Smooth muscle cell (in vitro differentiated cells): ENCODE measurements at regions not wholly inside any gene's neighbourhood (a gene's known extent, or its start where the extent isn't known, plus 50 kb on each side); places are given as distances from the start of the nearest gene placed in this dataset.

Experiments
- DNase-seq: peaks from one replicate; lab custom pipeline; 2025; ENCODE audit not compliant: unreplicated experiment; lab: John Stamatoyannopoulos, UW
- H2AFZ ChIP-seq: fragments of 200-600 bp; sonication (generic); 2 replicates; pipeline ENCODE4 v1.6.0; 2016; ENCODE audit warnings: antibody characterized with exemption, low read depth, mild to moderate bottlenecking
- H3F3A ChIP-seq: fragments of 200-600 bp; sonication (generic); 2 replicates; pipeline ENCODE4 v1.6.0; 2017; ENCODE audit warnings: antibody characterized with exemption, low read depth
- H3K27ac ChIP-seq: fragments of 200-600 bp; sonication (generic); 2 replicates; pipeline ENCODE4 v1.5.1; 2016; ENCODE audit warnings: low read depth, mild to moderate bottlenecking
- H3K27me3 ChIP-seq: fragments of 200-600 bp; sonication (generic); 2 replicates; pipeline ENCODE4 v1.6.1; 2016; ENCODE audit warnings: low read depth, mild to moderate bottlenecking
- H3K36me3 ChIP-seq: fragments of 200-600 bp; sonication (generic); 2 replicates; pipeline ENCODE4 v1.5.1; 2016; ENCODE audit warnings: low read depth
- H3K4me1 ChIP-seq: fragments of 200-600 bp; sonication (generic); 2 replicates; pipeline ENCODE4 v1.5.1; 2016; ENCODE audit warnings: low read depth
- H3K4me2 ChIP-seq: fragments of 200-600 bp; sonication (generic); 2 replicates; pipeline ENCODE4 v1.6.0; 2016; ENCODE audit warnings: mild to moderate bottlenecking
- H3K4me3 ChIP-seq: fragments of 200-600 bp; sonication (generic); 2 replicates; pipeline ENCODE4 v1.5.1; 2016; ENCODE audit warnings: mild to moderate bottlenecking
- H3K79me2 ChIP-seq: fragments of 200-600 bp; sonication (generic); 2 replicates; pipeline ENCODE4 v1.6.0; 2016; ENCODE audit warnings: low read depth, mild to moderate bottlenecking
- H3K9ac ChIP-seq: fragments of 200-600 bp; sonication (generic); 2 replicates; pipeline ENCODE4 v1.6.0; 2016; ENCODE audit warnings: low read depth
- H3K9me3 ChIP-seq: fragments of 200-600 bp; sonication (generic); replicated peaks from 2 replicates; pipeline ENCODE4 v1.5.1; 2016; ENCODE audit warnings: low read depth
- H4K20me1 ChIP-seq: fragments of 200-600 bp; sonication (generic); 2 replicates; pipeline ENCODE4 v1.6.0; 2016; ENCODE audit warnings: low read depth
- WGBS: methylation state at CpG from one replicate; pipeline ENCODE4 v1.1.7; 2016; ENCODE audit warnings: low lambda C conversion rate; 5-methylcytosine and 5-hydroxymethylcytosine counted together
- TF ChIP-seq, protein P1 (sequence below): fragments of 200-600 bp; sonication (generic); IDR thresholded peaks from 2 replicates; pipeline ENCODE4 v1.5.1; 2017; ENCODE audit warnings: borderline replicate concordance, mild to moderate bottlenecking, antibody characterized with exemption; ENCODE audit not compliant: insufficient read depth, poor library complexity, severe bottlenecking

DNA sequence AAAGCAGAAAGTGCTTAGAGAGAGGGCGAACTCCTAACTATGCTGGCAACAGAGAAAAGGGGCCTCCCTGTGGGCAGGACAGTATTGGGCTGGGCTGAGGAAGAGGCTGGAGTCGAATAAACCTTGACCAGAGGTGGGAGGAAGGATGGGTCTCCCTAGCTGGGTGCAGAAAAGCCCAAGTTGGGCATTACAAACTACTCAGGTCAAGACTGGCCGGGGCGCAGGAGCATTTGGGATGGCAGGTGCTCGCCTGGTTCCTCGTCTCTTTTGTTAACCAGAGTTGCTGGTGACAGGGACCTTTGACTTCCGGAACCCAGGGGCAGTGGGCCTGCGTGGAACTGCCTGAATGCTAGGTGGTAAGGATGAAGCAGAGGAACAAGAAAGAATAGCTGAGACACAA is 80.3 kb upstream of the SHISAL1 start:
- H3K4me3 ChIP-seq = no peak overlapping the region
- H3K9ac ChIP-seq = no peak overlapping the region
- no peak overlapping the region for H2AFZ ChIP-seq
- 94% methylated on average over 8 of the region's 8 CpGs for WGBS
- H3K27me3 ChIP-seq = no peaks in the 10 kb centered on the region
- no peak overlapping the region for H3K4me2 ChIP-seq
- no peaks in the 10 kb centered on the region for H3K4me1 ChIP-seq
- H3K9me3 ChIP-seq = no peaks in the 10 kb centered on the region
- H3F3A ChIP-seq = no peaks in the 10 kb centered on the region
- no peaks in the 10 kb centered on the region for H3K36me3 ChIP-seq
- H3K27ac ChIP-seq = no peak overlapping the region
- DNase-seq = no peak
- H3K79me2 ChIP-seq = no peaks in the 10 kb centered on the region
- TF ChIP-seq, protein P1, sequence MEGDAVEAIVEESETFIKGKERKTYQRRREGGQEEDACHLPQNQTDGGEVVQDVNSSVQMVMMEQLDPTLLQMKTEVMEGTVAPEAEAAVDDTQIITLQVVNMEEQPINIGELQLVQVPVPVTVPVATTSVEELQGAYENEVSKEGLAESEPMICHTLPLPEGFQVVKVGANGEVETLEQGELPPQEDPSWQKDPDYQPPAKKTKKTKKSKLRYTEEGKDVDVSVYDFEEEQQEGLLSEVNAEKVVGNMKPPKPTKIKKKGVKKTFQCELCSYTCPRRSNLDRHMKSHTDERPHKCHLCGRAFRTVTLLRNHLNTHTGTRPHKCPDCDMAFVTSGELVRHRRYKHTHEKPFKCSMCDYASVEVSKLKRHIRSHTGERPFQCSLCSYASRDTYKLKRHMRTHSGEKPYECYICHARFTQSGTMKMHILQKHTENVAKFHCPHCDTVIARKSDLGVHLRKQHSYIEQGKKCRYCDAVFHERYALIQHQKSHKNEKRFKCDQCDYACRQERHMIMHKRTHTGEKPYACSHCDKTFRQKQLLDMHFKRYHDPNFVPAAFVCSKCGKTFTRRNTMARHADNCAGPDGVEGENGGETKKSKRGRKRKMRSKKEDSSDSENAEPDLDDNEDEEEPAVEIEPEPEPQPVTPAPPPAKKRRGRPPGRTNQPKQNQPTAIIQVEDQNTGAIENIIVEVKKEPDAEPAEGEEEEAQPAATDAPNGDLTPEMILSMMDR = no peak
- no peaks in the 10 kb centered on the region for H4K20me1 ChIP-seq

DNA sequence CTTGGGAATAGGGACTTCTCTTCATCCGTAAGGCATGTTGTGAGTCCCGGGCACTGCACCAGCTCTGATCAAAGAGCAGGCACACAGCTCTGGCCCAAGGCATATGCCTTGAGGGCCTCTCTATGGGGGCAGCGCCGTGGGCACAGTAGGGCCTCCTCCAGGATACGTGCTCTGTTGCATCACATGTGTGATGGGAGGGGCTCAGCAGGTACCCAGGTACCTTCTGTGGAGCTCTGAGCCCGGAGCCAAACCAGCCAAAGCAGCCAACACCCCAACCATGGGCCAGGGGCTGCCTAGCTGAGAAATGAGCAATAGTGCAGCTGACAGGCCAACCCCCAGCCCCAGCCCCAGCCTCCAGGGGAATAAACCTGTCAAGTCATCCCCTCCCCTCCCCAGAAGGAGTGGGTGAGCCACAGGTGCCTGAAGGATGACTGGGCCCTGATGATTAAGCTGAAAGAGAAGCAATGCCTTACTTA is 79.7 kb upstream of the SHISAL1 start:
- no peaks in the 10 kb centered on the region for H3K4me1 ChIP-seq
- H3K4me2 ChIP-seq = no peak overlapping the region
- peaks cover 2% of the 10 kb centered on the region for H3K27me3 ChIP-seq
- H3K36me3 ChIP-seq = no peaks in the 10 kb centered on the region
- no peak overlapping the region for H3K9ac ChIP-seq
- H2AFZ ChIP-seq = no peak overlapping the region
- no peaks in the 10 kb centered on the region for H3K79me2 ChIP-seq
- H3K27ac ChIP-seq = no peak overlapping the region
- no peaks in the 10 kb centered on the region for H3K9me3 ChIP-seq
- no peaks in the 10 kb centered on the region for H4K20me1 ChIP-seq
- no peak for DNase-seq
- TF ChIP-seq, protein P1 = no peak
- no peaks in the 10 kb centered on the region for H3F3A ChIP-seq
- WGBS = 83% methylated on average over 6 of the region's 6 CpGs
- no peak overlapping the region for H3K4me3 ChIP-seq

DNA sequence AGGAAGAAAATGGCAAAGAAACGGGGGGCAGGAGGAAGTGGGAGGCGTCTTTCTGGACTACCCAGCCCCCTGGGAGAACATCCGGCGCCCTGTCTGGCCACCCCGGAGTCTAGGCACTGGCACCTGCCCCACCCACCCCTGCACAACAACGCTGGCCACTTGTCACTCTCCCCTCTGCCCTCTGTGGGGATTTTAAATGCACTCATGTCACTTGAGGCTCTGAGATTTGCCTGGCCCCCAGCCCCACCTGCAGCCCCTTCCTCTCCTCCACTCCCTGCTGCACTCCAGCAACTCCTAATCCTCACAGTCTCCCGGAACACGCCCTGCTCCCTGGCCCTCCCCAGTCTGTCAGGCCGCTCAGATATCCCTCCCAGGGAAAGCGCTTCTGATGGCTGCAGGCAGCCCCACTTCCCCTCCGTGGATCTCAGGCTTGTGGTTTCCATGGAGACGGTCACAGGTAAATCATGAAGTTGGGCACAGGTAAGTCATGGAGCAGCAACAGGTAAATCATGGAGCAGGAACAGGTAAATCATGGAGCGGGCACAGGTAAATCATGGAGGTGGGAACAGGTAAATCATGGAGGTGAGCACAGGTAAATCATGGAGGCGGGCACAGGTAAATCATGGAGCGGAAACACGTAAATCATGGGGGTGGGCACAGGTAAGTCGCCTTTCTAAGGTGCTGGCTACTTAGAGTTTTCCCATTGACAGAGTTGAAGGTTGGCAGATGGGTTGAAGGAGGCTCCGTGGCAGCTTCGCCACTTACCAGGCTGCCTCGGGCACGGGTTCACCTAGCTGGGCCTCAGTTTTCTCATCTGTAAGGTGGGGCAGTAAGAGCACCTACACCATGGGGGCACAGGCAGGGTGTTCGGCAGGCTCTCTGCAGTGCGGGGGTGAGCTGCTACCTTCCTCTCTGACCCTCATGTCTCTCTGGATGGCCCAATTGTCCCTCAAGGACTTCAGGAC is 79.0 kb upstream of the SHISAL1 start:
- H3F3A ChIP-seq = no peaks in the 10 kb centered on the region
- WGBS = 83% methylated on average over 19 of the region's 23 CpGs
- H3K27me3 ChIP-seq = peaks cover 5% of the 10 kb centered on the region
- no peaks in the 10 kb centered on the region for H3K9me3 ChIP-seq
- H3K4me1 ChIP-seq = no peaks in the 10 kb centered on the region
- no peaks in the 10 kb centered on the region for H4K20me1 ChIP-seq
- no peak overlapping the region for H3K4me3 ChIP-seq
- no peaks in the 10 kb centered on the region for H3K36me3 ChIP-seq
- H2AFZ ChIP-seq = no peak overlapping the region
- no peak for DNase-seq
- no peak overlapping the region for H3K4me2 ChIP-seq
- no peaks in the 10 kb centered on the region for H3K79me2 ChIP-seq
- TF ChIP-seq, protein P1 = no peak
- H3K9ac ChIP-seq = no peak overlapping the region
- no peak overlapping the region for H3K27ac ChIP-seq
